Mammary epithelial cell (primary cell): ENCODE measurements at regions not wholly inside any gene's neighbourhood (a gene's known extent, or its start where the extent isn't known, plus 50 kb on each side); places are given as distances from the start of the nearest gene placed in this dataset.

ENCODE experiments used
- EZH2 ChIP-seq: IDR thresholded peaks from 2 replicates; pipeline ENCODE4 v1.6.1; 2012; ENCODE audit warnings: low read length, inconsistent platforms, borderline replicate concordance
- TF ChIP-seq, protein P1 (sequence below), 2 donors: IDR thresholded peaks in 1 of 2; conservative IDR thresholded peaks in 1 of 2; 2 replicates each; pipeline ENCODE4 v1.5.1; 2011 to 2012; ENCODE audit warnings: inconsistent platforms in 2 of 2, low read length in 2 of 2, mild to moderate bottlenecking in 2 of 2, control low read depth in 1 of 2, low read depth in 1 of 2; ENCODE audit not compliant: insufficient read depth in 1 of 2; ENCODE audit errors: extremely low read depth in 1 of 2

DNA sequence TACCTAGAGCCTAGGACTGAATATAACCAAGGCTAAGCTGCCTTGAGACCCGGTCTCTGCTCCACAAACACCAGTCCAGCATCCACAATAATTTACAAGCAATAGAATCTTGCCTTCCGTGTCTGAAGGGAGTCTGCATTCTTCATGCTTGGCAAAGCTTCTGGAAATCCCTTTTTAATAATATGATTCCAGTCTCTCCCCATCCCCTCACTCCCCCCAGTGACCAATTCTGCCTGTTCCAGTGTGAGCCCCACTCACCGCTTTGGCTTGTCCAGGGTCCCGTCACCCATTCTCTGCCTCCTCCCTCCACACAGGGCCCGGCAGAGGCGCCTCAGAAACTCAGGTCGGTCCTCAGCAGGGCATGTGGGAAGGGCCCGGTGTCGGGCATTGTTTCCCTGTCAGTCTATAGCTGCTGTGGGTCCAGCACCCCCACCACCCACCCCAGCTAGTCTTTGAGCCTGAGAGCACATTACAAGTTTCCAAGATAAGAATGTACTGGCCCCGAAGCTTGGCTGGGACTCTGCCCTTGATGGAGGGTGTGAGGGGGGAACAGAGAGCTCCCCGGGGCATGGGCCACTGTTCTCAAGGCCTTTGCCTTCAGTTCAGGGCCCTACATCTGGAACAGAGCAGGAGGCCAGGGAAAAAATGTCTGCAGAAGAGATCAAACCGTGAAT, 129.7 kb upstream of the MYCN start:
- TF ChIP-seq, protein P1, sequence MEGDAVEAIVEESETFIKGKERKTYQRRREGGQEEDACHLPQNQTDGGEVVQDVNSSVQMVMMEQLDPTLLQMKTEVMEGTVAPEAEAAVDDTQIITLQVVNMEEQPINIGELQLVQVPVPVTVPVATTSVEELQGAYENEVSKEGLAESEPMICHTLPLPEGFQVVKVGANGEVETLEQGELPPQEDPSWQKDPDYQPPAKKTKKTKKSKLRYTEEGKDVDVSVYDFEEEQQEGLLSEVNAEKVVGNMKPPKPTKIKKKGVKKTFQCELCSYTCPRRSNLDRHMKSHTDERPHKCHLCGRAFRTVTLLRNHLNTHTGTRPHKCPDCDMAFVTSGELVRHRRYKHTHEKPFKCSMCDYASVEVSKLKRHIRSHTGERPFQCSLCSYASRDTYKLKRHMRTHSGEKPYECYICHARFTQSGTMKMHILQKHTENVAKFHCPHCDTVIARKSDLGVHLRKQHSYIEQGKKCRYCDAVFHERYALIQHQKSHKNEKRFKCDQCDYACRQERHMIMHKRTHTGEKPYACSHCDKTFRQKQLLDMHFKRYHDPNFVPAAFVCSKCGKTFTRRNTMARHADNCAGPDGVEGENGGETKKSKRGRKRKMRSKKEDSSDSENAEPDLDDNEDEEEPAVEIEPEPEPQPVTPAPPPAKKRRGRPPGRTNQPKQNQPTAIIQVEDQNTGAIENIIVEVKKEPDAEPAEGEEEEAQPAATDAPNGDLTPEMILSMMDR (conservative IDR thresholded peaks at IDR 0.05 in 1 of 2, IDR thresholded peaks at IDR 0.05 in 1 of 2; ENCODE audit: extremely low read depth in 1 of 2, insufficient read depth in 1 of 2, low read depth in 1 of 2, low read length in 2 of 2) = no peak
- TF ChIP-seq EZH2 = no peak
